ENCODE measurements at regions not wholly inside any gene's neighbourhood (a gene's known extent, or its start where the extent isn't known, plus 50 kb on each side); places are given as distances from the start of the nearest gene placed in this dataset.

DNA sequence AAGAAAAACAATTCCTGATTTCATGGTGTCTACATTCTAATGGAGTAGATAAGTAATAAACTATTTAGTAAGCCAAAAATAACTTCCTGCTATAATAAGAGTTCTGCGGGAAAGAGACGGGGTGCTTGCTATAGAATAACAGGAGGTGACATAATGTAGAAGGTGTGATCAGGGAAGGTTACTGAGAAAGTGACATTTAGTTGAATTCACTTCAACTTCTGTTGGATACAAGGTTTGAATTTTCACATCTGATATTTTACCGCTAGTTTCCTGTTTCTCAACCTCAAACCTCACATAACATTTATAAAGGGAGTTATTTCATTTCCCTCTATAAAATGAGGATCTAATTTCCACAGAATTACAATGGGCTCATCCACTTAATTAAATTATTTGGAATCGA lies 102.3 kb upstream of the GBE1 start:
- H3K4me3 ChIP-seq (ENCODE audit: insufficient read depth, low read length, poor library complexity, severe bottlenecking) = no peak overlapping the region
- no peaks in the 10 kb centered on the region for H4K20me1 ChIP-seq (ENCODE audit: low read depth, low read length)
- H3F3A ChIP-seq (ENCODE audit: insufficient read depth) = no peaks in the 10 kb centered on the region
- H3K9ac ChIP-seq (ENCODE audit: low read length) = no peak overlapping the region
- TF ChIP-seq EZH2phosphoT487 (conservative IDR thresholded peaks at IDR 0.05; ENCODE audit: low read length) = no peak
- TF ChIP-seq, protein P1, sequence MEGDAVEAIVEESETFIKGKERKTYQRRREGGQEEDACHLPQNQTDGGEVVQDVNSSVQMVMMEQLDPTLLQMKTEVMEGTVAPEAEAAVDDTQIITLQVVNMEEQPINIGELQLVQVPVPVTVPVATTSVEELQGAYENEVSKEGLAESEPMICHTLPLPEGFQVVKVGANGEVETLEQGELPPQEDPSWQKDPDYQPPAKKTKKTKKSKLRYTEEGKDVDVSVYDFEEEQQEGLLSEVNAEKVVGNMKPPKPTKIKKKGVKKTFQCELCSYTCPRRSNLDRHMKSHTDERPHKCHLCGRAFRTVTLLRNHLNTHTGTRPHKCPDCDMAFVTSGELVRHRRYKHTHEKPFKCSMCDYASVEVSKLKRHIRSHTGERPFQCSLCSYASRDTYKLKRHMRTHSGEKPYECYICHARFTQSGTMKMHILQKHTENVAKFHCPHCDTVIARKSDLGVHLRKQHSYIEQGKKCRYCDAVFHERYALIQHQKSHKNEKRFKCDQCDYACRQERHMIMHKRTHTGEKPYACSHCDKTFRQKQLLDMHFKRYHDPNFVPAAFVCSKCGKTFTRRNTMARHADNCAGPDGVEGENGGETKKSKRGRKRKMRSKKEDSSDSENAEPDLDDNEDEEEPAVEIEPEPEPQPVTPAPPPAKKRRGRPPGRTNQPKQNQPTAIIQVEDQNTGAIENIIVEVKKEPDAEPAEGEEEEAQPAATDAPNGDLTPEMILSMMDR (IDR thresholded peaks at IDR 0.05; ENCODE audit: insufficient read depth, low read length, poor library complexity, severe bottlenecking) = no peak
- no peaks in the 10 kb centered on the region for H3K36me3 ChIP-seq (ENCODE audit: low read length)
- no peaks in the 10 kb centered on the region for H3K79me2 ChIP-seq (ENCODE audit: insufficient read depth, low read length)
- no peak overlapping the region for H3K4me2 ChIP-seq (ENCODE audit: low read depth, low read length, poor library complexity, severe bottlenecking)
- H3K27ac ChIP-seq (ENCODE audit: low read depth, low read length) = no peak overlapping the region
- H2AFZ ChIP-seq (ENCODE audit: low read depth, low read length, severe bottlenecking) = no peak overlapping the region
- H3K9me2 ChIP-seq (replicated peaks; ENCODE audit: insufficient read depth, low read length) = no peaks in the 10 kb centered on the region
- no peaks in the 10 kb centered on the region for H3K27me3 ChIP-seq (ENCODE audit: low read length)
- no peaks in the 10 kb centered on the region for H3K9me3 ChIP-seq (ENCODE audit: insufficient read depth, low read length)

DNA sequence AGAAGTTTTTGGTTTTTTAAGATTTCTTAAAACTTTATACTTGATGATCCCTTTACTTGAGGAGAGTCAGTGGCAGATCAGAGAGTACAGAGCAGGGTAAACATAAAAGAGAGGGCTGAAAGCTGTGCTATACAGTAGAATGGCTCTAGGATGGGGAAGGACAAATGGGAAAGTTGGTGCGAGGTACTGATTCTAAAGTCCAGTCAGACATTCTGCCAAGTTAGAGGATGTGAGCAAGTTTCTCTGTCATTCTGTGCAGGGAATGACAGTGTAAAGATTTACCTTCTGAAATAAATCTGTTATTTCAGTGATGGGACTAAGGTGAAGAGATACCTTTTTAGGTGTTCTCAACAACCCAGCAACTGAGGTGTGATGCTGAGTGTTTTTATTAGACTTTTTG lies 100.1 kb upstream of the GBE1 start:
- Histone ChIP-seq H3K4me3 (ENCODE audit: insufficient read depth, low read length, poor library complexity, severe bottlenecking) (no peak overlapping the region), H4K20me1 (ENCODE audit: low read depth, low read length) (no peaks in the 10 kb centered on the region), H3F3A (ENCODE audit: insufficient read depth) (no peaks in the 10 kb centered on the region), H2AFZ (ENCODE audit: low read depth, low read length, severe bottlenecking) (no peak overlapping the region), H3K27ac (ENCODE audit: low read depth, low read length) (no peak overlapping the region), H3K9me3 (ENCODE audit: insufficient read depth, low read length) (no peaks in the 10 kb centered on the region), H3K9me2 (replicated peaks; ENCODE audit: insufficient read depth, low read length) (no peaks in the 10 kb centered on the region), H3K9ac (ENCODE audit: low read length) (no peak overlapping the region), H3K27me3 (ENCODE audit: low read length) (no peaks in the 10 kb centered on the region), H3K36me3 (ENCODE audit: low read length) (no peaks in the 10 kb centered on the region), H3K4me2 (ENCODE audit: low read depth, low read length, poor library complexity, severe bottlenecking) (no peak overlapping the region), H3K79me2 (ENCODE audit: insufficient read depth, low read length) (no peaks in the 10 kb centered on the region)
- TF ChIP-seq EZH2phosphoT487 (conservative IDR thresholded peaks at IDR 0.05; ENCODE audit: low read length) = no peak
- TF ChIP-seq, protein P1 (IDR thresholded peaks at IDR 0.05; ENCODE audit: insufficient read depth, low read length, poor library complexity, severe bottlenecking) = no peak

DNA sequence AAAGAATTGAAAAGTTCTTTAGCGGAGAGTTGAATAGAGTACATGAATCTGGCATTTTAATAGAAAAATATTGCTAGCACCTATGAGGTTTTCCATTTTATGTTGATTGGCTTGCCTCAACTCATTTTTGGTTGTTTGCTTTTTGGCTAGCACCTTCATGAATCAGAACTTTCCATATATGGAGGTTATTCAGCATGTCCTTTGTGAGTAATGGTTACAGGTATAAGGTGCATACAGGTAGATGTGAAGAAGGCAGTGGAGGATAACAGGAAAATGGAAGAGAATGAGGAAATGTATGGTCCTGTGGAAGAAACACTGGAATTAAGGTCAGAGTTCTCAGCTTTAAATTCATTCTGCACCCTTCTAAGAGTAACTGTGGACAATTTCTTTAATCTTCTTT lies 98.1 kb upstream of the GBE1 start:
- H3K9me2 ChIP-seq (replicated peaks; ENCODE audit: insufficient read depth, low read length) = no peaks in the 10 kb centered on the region
- H3K9ac ChIP-seq (ENCODE audit: low read length) = no peak overlapping the region
- no peak overlapping the region for H2AFZ ChIP-seq (ENCODE audit: low read depth, low read length, severe bottlenecking)

More for the DNA sequence above, 98.1 kb upstream of the GBE1 start:
- no peaks in the 10 kb centered on the region for H4K20me1 ChIP-seq (ENCODE audit: low read depth, low read length)
- no peaks in the 10 kb centered on the region for H3K27me3 ChIP-seq (ENCODE audit: low read length)
- H3K79me2 ChIP-seq (ENCODE audit: insufficient read depth, low read length) = no peaks in the 10 kb centered on the region
- H3K4me2 ChIP-seq (ENCODE audit: low read depth, low read length, poor library complexity, severe bottlenecking) = no peak overlapping the region
- H3K9me3 ChIP-seq (ENCODE audit: insufficient read depth, low read length) = no peaks in the 10 kb centered on the region
- H3K27ac ChIP-seq (ENCODE audit: low read depth, low read length) = no peak overlapping the region
- no peaks in the 10 kb centered on the region for H3F3A ChIP-seq (ENCODE audit: insufficient read depth)
- H3K36me3 ChIP-seq (ENCODE audit: low read length) = no peaks in the 10 kb centered on the region
- no peak overlapping the region for H3K4me3 ChIP-seq (ENCODE audit: insufficient read depth, low read length, poor library complexity, severe bottlenecking)
- no peak for TF ChIP-seq EZH2phosphoT487 (conservative IDR thresholded peaks at IDR 0.05; ENCODE audit: low read length)
- TF ChIP-seq, protein P1 (IDR thresholded peaks at IDR 0.05; ENCODE audit: insufficient read depth, low read length, poor library complexity, severe bottlenecking) = no peak

Measured in SU-DHL-6 (cell line).